ENCODE measurements at regions not wholly inside any gene's neighbourhood (a gene's known extent, or its start where the extent isn't known, plus 50 kb on each side); places are given as distances from the start of the nearest gene placed in this dataset.

DNA sequence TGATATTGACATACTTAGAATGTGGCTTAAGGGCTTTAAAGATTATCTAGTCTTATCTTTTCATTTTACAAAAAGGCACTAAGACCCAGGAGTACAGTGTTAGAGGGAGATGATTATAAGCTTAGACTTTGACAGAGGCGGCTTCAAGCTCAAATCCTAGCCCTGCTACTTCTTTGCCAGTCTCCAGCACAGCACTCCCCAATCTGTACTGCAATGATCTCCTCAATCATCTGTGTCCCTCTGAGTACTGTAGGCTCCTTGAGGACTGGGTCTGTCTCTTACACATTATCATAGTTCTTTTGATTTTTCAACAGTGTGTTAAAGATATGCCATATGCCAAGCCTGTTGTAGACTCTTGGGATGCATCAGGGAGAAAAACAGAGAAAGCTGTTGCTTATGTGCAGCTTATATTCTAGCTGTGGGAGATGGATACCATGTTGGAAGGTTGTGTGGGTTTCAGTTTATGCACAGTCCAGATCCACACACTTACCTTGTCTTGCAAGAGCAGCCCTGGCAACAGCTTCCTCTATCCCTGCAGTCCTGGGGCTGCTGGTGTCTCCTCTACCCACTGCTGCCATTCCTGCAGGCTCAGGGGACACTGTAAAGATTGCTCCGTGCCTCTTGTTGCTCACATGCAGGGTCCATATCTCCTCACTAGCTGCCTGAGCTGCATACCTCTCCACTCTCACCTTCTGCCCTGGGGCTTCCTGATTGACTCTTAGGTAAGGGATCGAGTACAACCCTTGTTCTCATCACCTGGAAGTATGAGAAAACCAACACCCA is 103.9 kb upstream of the TSPAN2 start:
- no peaks in the 10 kb centered on the region for H3K9me3 ChIP-seq (ENCODE audit: insufficient read depth in 2 of 2, low read depth in 1 of 2, low read length in 1 of 2)
- H2BK120ac ChIP-seq (replicated peaks; ENCODE audit: low read depth, low read length) = no peak overlapping the region
- no peak overlapping the region for H3K56ac ChIP-seq (replicated peaks; ENCODE audit: insufficient read length, low read depth, low read length)
- H3K79me2 ChIP-seq (ENCODE audit: control insufficient read depth in 1 of 2, insufficient read depth in 2 of 2, low read length in 2 of 2) = no peaks in the 10 kb centered on the region
- no peak overlapping the region for H3K4me2 ChIP-seq (ENCODE audit: insufficient read depth in 1 of 2, low read depth in 2 of 2, low read length in 2 of 2)
- H3K4ac ChIP-seq (replicated peaks; ENCODE audit: insufficient read length, low read depth, low read length) = no peak overlapping the region
- H2AFZ ChIP-seq (ENCODE audit: low read length) = no peak overlapping the region
- WGBS, 2 experiments (ENCODE audit: extremely low coverage in 1 of 2, insufficient coverage in 1 of 2, insufficient read length in 1 of 2, insufficient replicate concordance in 2 of 2, low coverage in 1 of 2, low lambda C conversion rate in 2 of 2, missing lambda C conversion rate in 1 of 2) = 86% methylated on average over 3 of the region's 3 CpGs; no CpG with 5 or more reads in 1 of the 2 experiments
- FAIRE-seq (no peak), DNase-seq (ENCODE audit: low read depth in 1 of 2, low spot score in 2 of 2) (no peak)
- no peak overlapping the region for H3K9ac ChIP-seq (replicated peaks in 1 of 4; ENCODE audit: extremely low read depth in 1 of 4, low read depth in 3 of 4, low read length in 3 of 4)
- no peak overlapping the region for H2AK5ac ChIP-seq (ENCODE audit: low read depth, low read length)
- no peak overlapping the region for H3K14ac ChIP-seq (ENCODE audit: insufficient read length)
- ChIA-PET POLR2A (ENCODE audit: partially characterized antibody) (no interaction called here), CTCF (ENCODE audit: partially characterized antibody) (interaction anchor here (0.9 to 1.6 kb wide), 5 partner anchors 10 to 81 kb away, joined by 3 to 6 read pairs (median 3); no protein-coding TSS in a partner anchor)
- H2BK15ac ChIP-seq (ENCODE audit: low read length) = no peak overlapping the region
- no peak overlapping the region for H2BK5ac ChIP-seq (ENCODE audit: low read depth, low read length)
- no peaks in the 10 kb centered on the region for H3K36me3 ChIP-seq (ENCODE audit: control insufficient read depth in 2 of 4, insufficient read depth in 4 of 4, low read length in 3 of 4)
- no peak overlapping the region for H4K5ac ChIP-seq (ENCODE audit: insufficient read length, low read depth, low read length)
- no peaks in the 10 kb centered on the region for H4K20me1 ChIP-seq (replicated peaks in 1 of 2; ENCODE audit: control insufficient read depth in 1 of 2, insufficient read depth in 2 of 2, low read length in 2 of 2)
- no peaks in the 10 kb centered on the region for H3K27me3 ChIP-seq (replicated peaks in 1 of 4; ENCODE audit: control insufficient read depth in 3 of 4, extremely low read depth in 1 of 4, insufficient read depth in 3 of 4, low read length in 3 of 4)
- no peak overlapping the region for H2BK12ac ChIP-seq (ENCODE audit: low read depth, low read length)
- no peaks in the 10 kb centered on the region; a peak in 1 of 7 replicates for H3K4me1 ChIP-seq (replicated peaks in 1 of 4; ENCODE audit: control insufficient read depth in 3 of 4, insufficient read depth in 4 of 4, low read length in 3 of 4)
- no peak overlapping the region for H2BK20ac ChIP-seq (ENCODE audit: low read length)
- no peak overlapping the region for H4K8ac ChIP-seq (ENCODE audit: extremely low read depth, insufficient read depth, low read length)
- H3K18ac ChIP-seq (ENCODE audit: extremely low read depth, low read length) = no peak overlapping the region
- H3K23ac ChIP-seq (ENCODE audit: insufficient read length) = no peak overlapping the region
- H3K27ac ChIP-seq (ENCODE audit: low read depth, low read length) = no peak overlapping the region
- no peaks in the 10 kb centered on the region for H3K23me2 ChIP-seq (ENCODE audit: low read depth, low read length)
- no peak overlapping the region for H4K91ac ChIP-seq (replicated peaks; ENCODE audit: insufficient read length, low read length)
- H3K4me3 ChIP-seq (ENCODE audit: extremely low read depth in 1 of 4, insufficient read depth in 2 of 4, low read depth in 3 of 4, low read length in 4 of 4) = no peak overlapping the region
- no peaks in the 10 kb centered on the region for H3K79me1 ChIP-seq (ENCODE audit: low read depth, low read length)
- no peak for TF ChIP-seq SIRT6 (IDR thresholded peaks at IDR 0.05; ENCODE audit: low read length)
- TF ChIP-seq MAFK (IDR thresholded peaks at IDR 0.05; ENCODE audit: low read depth, low read length) = no peak
- TF ChIP-seq BRCA1 (IDR thresholded peaks at IDR 0.05; ENCODE audit: low read depth, low read length) = no peak
- TF ChIP-seq, protein P1, sequence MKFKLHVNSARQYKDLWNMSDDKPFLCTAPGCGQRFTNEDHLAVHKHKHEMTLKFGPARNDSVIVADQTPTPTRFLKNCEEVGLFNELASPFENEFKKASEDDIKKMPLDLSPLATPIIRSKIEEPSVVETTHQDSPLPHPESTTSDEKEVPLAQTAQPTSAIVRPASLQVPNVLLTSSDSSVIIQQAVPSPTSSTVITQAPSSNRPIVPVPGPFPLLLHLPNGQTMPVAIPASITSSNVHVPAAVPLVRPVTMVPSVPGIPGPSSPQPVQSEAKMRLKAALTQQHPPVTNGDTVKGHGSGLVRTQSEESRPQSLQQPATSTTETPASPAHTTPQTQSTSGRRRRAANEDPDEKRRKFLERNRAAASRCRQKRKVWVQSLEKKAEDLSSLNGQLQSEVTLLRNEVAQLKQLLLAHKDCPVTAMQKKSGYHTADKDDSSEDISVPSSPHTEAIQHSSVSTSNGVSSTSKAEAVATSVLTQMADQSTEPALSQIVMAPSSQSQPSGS (IDR thresholded peaks at IDR 0.05; ENCODE audit: low read length) = no peak
- no peak for TF ChIP-seq POLR2A (IDR thresholded peaks at IDR 0.05; ENCODE audit: control extremely low read depth in 1 of 2, low read depth in 2 of 2, low read length in 2 of 2)
- TF ChIP-seq NRF1 (IDR thresholded peaks at IDR 0.05; ENCODE audit: low read depth, low read length) = no peak
- TF ChIP-seq NANOG (IDR thresholded peaks at IDR 0.05; ENCODE audit: insufficient read depth, low read depth, low read length, poor library complexity, severe bottlenecking) = no peak
- TF ChIP-seq SRF (IDR thresholded peaks at IDR 0.05; ENCODE audit: low read depth, low read length) = no peak
- no peak for TF ChIP-seq HDAC6 (IDR thresholded peaks at IDR 0.05; ENCODE audit: low read depth, low read length)
- TF ChIP-seq TAF1 (IDR thresholded peaks at IDR 0.05; ENCODE audit: low read depth, low read length) = no peak
- no peak for TF ChIP-seq CBX5 (IDR thresholded peaks at IDR 0.05; ENCODE audit: low read depth, low read length)
- no peak for TF ChIP-seq TBP (IDR thresholded peaks at IDR 0.05; ENCODE audit: low read depth, low read length)
- TF ChIP-seq MAX (IDR thresholded peaks at IDR 0.05) = no peak

All from H1 (cell line).